ENCODE measurements at regions not wholly inside any gene's neighbourhood (a gene's known extent, or its start where the extent isn't known, plus 50 kb on each side); places are given as distances from the start of the nearest gene placed in this dataset.

GRCh38 chr20:58070664-58071196 lies 157.7 kb downstream of the ANKRD60 start:
- Histone ChIP-seq H3K4me1 (ENCODE audit: insufficient read depth, low read length) (peaks cover 26% of the 10 kb centered on the region), H3K27me3 (ENCODE audit: low read length) (no peaks in the 10 kb centered on the region), H3K4me2 (ENCODE audit: low read length) (no peak overlapping the region), H3K36me3 (ENCODE audit: low read depth, low read length) (no peaks in the 10 kb centered on the region), H3K4me3 (ENCODE audit: low read length) (no peak overlapping the region), H3K27ac (ENCODE audit: low read length) (no peak overlapping the region), H2AFZ (ENCODE audit: low read length) (no peak overlapping the region), H4K20me1 (ENCODE audit: low read length) (no peaks in the 10 kb centered on the region), H3K9me2 (replicated peaks; ENCODE audit: low read length) (no peaks in the 10 kb centered on the region), H3F3A (ENCODE audit: low read length, unreplicated experiment) (peaks cover 3% of the 10 kb centered on the region), H3K9ac (ENCODE audit: low read length) (no peak overlapping the region), H3K79me2 (ENCODE audit: low read length) (no peaks in the 10 kb centered on the region), H3K9me3 (ENCODE audit: low read length) (no peaks in the 10 kb centered on the region)
- POLR2A ChIA-PET (ENCODE audit: unreplicated experiment): no interaction called here
- TF ChIP-seq EZH2phosphoT487 (IDR thresholded peaks at IDR 0.05; ENCODE audit: borderline replicate concordance, low read length) (no peak), EZH2 (IDR thresholded peaks at IDR 0.05; ENCODE audit: low read length, unreplicated experiment) (no peak), CTCF (conservative IDR thresholded peaks at IDR 0.05; ENCODE audit: low read depth, low read length) (no peak)
- BruUV-seq (replicated peaks): no TSS peak
- intact Hi-C loops (cut with micrococcal nuclease): no loop called here
- CTCF ChIA-PET: no interaction called here
- no peak for ATAC-seq
- no peak for DNase-seq

- CTCF ChIA-PET: no interaction called here
Observed at GRCh38 chr20:58069796-58070663, 158.4 kb downstream of the ANKRD60 start.

More at GRCh38 chr20:58069796-58070663, 158.4 kb downstream of the ANKRD60 start:
- DNase-seq: no peak
- POLR2A ChIA-PET (ENCODE audit: unreplicated experiment): no interaction called here
- Histone ChIP-seq H3K9ac (ENCODE audit: low read length) (no peak overlapping the region), H3K4me1 (ENCODE audit: insufficient read depth, low read length) (peaks cover 33% of the 10 kb centered on the region), H3K4me2 (ENCODE audit: low read length) (no peak overlapping the region), H3K36me3 (ENCODE audit: low read depth, low read length) (no peaks in the 10 kb centered on the region), H3K27ac (ENCODE audit: low read length) (no peak overlapping the region), H3K79me2 (ENCODE audit: low read length) (no peaks in the 10 kb centered on the region), H3K27me3 (ENCODE audit: low read length) (no peaks in the 10 kb centered on the region), H4K20me1 (ENCODE audit: low read length) (no peaks in the 10 kb centered on the region), H3K4me3 (ENCODE audit: low read length) (no peak overlapping the region), H3F3A (ENCODE audit: low read length, unreplicated experiment) (peaks cover 3% of the 10 kb centered on the region), H3K9me3 (ENCODE audit: low read length) (no peaks in the 10 kb centered on the region), H2AFZ (ENCODE audit: low read length) (no peak overlapping the region), H3K9me2 (replicated peaks; ENCODE audit: low read length) (no peaks in the 10 kb centered on the region)
- BruUV-seq (replicated peaks): no TSS peak
- TF ChIP-seq EZH2 (IDR thresholded peaks at IDR 0.05; ENCODE audit: low read length, unreplicated experiment) (no peak), CTCF (conservative IDR thresholded peaks at IDR 0.05; ENCODE audit: low read depth, low read length) (no peak), EZH2phosphoT487 (IDR thresholded peaks at IDR 0.05; ENCODE audit: borderline replicate concordance, low read length) (no peak)
- ATAC-seq: no peak
- intact Hi-C loops (cut with micrococcal nuclease): loop anchor here (5.0 kb wide), 1 partner anchor 38 kb away; no protein-coding TSS in a partner anchor
